ENCODE measurements at regions not wholly inside any gene's neighbourhood (a gene's known extent, or its start where the extent isn't known, plus 50 kb on each side); places are given as distances from the start of the nearest gene placed in this dataset.
"Not testable (repeated sequence)": the region's sequence is repeated elsewhere in the genome, so short reads cannot be mapped to it uniquely, and the experiment has no call there.

- intact Hi-C loops (cut with micrococcal nuclease), result no loop called here
- no peak overlapping the region for H3K4me3 Mint-ChIP-seq
- H3K27ac Mint-ChIP-seq, result no peak overlapping the region
- DNase-seq (ENCODE audit: low spot score), result no peak
- H3K4me1 Mint-ChIP-seq (ENCODE audit: low read depth), result no peaks in the 10 kb centered on the region
- peaks cover 7% of the 10 kb centered on the region for H3K27me3 Mint-ChIP-seq (ENCODE audit: insufficient read depth)
- H3K36me3 Mint-ChIP-seq (ENCODE audit: low read depth), result no peaks in the 10 kb centered on the region
- H3K9me3 Mint-ChIP-seq, result no peaks in the 10 kb centered on the region
Observed at GRCh38 chr7:155234950-155235789, 62.5 kb upstream of the INSIG1 start.

GRCh38 chr7:155236386-155236785, 61.3 kb upstream of the INSIG1 start:
- intact Hi-C loops (cut with micrococcal nuclease), result no loop called here

GRCh38 chr7:155237297-155237696, 60.4 kb upstream of the INSIG1 start:
- no peak overlapping the region for H3K27ac Mint-ChIP-seq

More at GRCh38 chr7:155236386-155236785, 61.3 kb upstream of the INSIG1 start:
- no peaks in the 10 kb centered on the region for H3K9me3 Mint-ChIP-seq
- H3K27ac Mint-ChIP-seq, result no peak overlapping the region
- H3K4me1 Mint-ChIP-seq (ENCODE audit: low read depth), result no peaks in the 10 kb centered on the region
- DNase-seq (ENCODE audit: low spot score), result no peak
- no peaks in the 10 kb centered on the region for H3K36me3 Mint-ChIP-seq (ENCODE audit: low read depth)
- H3K27me3 Mint-ChIP-seq (ENCODE audit: insufficient read depth), result peaks cover 7% of the 10 kb centered on the region
- no peak overlapping the region for H3K4me3 Mint-ChIP-seq

GRCh38 chr7:155237730-155238129, 59.9 kb upstream of the INSIG1 start:
- peaks cover 14% of the 10 kb centered on the region for H3K27me3 Mint-ChIP-seq (ENCODE audit: insufficient read depth)
- DNase-seq (ENCODE audit: low spot score), result no peak
- intact Hi-C loops (cut with micrococcal nuclease), result no loop called here
- H3K27ac Mint-ChIP-seq, result no peak overlapping the region
- no peaks in the 10 kb centered on the region for H3K36me3 Mint-ChIP-seq (ENCODE audit: low read depth)
- no peaks in the 10 kb centered on the region for H3K9me3 Mint-ChIP-seq
- no peak overlapping the region for H3K4me3 Mint-ChIP-seq
- no peaks in the 10 kb centered on the region for H3K4me1 Mint-ChIP-seq (ENCODE audit: low read depth)

More at GRCh38 chr7:155237297-155237696, 60.4 kb upstream of the INSIG1 start:
- no peak overlapping the region for H3K4me3 Mint-ChIP-seq
- no peaks in the 10 kb centered on the region for H3K4me1 Mint-ChIP-seq (ENCODE audit: low read depth)
- peaks cover 14% of the 10 kb centered on the region for H3K27me3 Mint-ChIP-seq (ENCODE audit: insufficient read depth)
- intact Hi-C loops (cut with micrococcal nuclease), result no loop called here
- H3K36me3 Mint-ChIP-seq (ENCODE audit: low read depth), result no peaks in the 10 kb centered on the region
- no peak for DNase-seq (ENCODE audit: low spot score)
- no peaks in the 10 kb centered on the region for H3K9me3 Mint-ChIP-seq

- H3K9me3 Mint-ChIP-seq; H3K27ac Mint-ChIP-seq; H3K4me3 Mint-ChIP-seq; H3K36me3 Mint-ChIP-seq (ENCODE audit: low read depth); intact Hi-C loops (cut with micrococcal nuclease); DNase-seq (ENCODE audit: low spot score); H3K4me1 Mint-ChIP-seq (ENCODE audit: low read depth): not testable (repeated sequence)
- H3K27me3 Mint-ChIP-seq (ENCODE audit: insufficient read depth), result peaks cover 18% of the 10 kb centered on the region
Observed at GRCh38 chr7:155239431-155240087, 58.1 kb upstream of the INSIG1 start.

- Mint-ChIP-seq H3K27ac (no peak overlapping the region), H3K27me3 (ENCODE audit: insufficient read depth) (peaks cover 14% of the 10 kb centered on the region), H3K36me3 (ENCODE audit: low read depth) (no peaks in the 10 kb centered on the region), H3K4me1 (ENCODE audit: low read depth) (no peaks in the 10 kb centered on the region), H3K9me3 (peaks cover 3% of the 10 kb centered on the region), H3K4me3 (no peak overlapping the region)
- DNase-seq (ENCODE audit: low spot score), result no peak
- intact Hi-C loops (cut with micrococcal nuclease), result no loop called here
Observed at GRCh38 chr7:155244675-155245074, 53.0 kb upstream of the INSIG1 start.

- Mint-ChIP-seq H3K4me1 (ENCODE audit: low read depth) (no peaks in the 10 kb centered on the region), H3K36me3 (ENCODE audit: low read depth) (no peaks in the 10 kb centered on the region), H3K4me3 (no peak overlapping the region), H3K9me3 (peaks cover 3% of the 10 kb centered on the region), H3K27ac (no peak overlapping the region), H3K27me3 (ENCODE audit: insufficient read depth) (peaks cover 13% of the 10 kb centered on the region)
- intact Hi-C loops (cut with micrococcal nuclease), result no loop called here
- no peak for DNase-seq (ENCODE audit: low spot score)
Observed at GRCh38 chr7:155247479-155248365, 50.0 kb upstream of the INSIG1 start.
